ENCODE measurements at regions not wholly inside any gene's neighbourhood (a gene's known extent, or its start where the extent isn't known, plus 50 kb on each side); places are given as distances from the start of the nearest gene placed in this dataset.

- Mint-ChIP-seq H3K27me3 (no peaks in the 10 kb centered on the region), H3K27ac (no peak overlapping the region), H3K4me1 (ENCODE audit: low read depth) (no peaks in the 10 kb centered on the region), H3K4me3 (no peak overlapping the region), H3K9me3 (peaks cover 4% of the 10 kb centered on the region), H3K36me3 (ENCODE audit: low read depth) (no peaks in the 10 kb centered on the region)
- H3K9me3 ChIP-seq (ENCODE audit: control insufficient read depth in 1 of 2, insufficient read depth in 1 of 2, low read length in 2 of 2) = no peaks in the 10 kb centered on the region
- no peak overlapping the region for H3K27ac ChIP-seq (ENCODE audit: low read depth in 1 of 2, low read length in 2 of 2)
- no peaks in the 10 kb centered on the region for H3K36me3 ChIP-seq (ENCODE audit: insufficient read depth, low read length)
- H3K4me1 ChIP-seq (ENCODE audit: insufficient read depth, low read length) = no peaks in the 10 kb centered on the region
- no peak for ATAC-seq (ENCODE audit: poor library complexity)
- TF ChIP-seq CTCF (IDR thresholded peaks at IDR 0.05) = no peak
- DNase-seq = no peak
- no peak overlapping the region for H3K4me3 ChIP-seq (ENCODE audit: low read length)
- H3K27me3 ChIP-seq (ENCODE audit: control insufficient read depth in 1 of 2, insufficient read depth in 2 of 2, low read length in 2 of 2) = no peaks in the 10 kb centered on the region
- ChIA-PET POLR2A (no interaction called here), CTCF (no interaction called here)
- intact Hi-C loops (cut with DNase I, micrococcal nuclease) = no loop called here
Observed at GRCh38 chr7:81618396-81619014, 151.3 kb downstream of the HGF start.

- Mint-ChIP-seq H3K9me3 (peaks cover 2% of the 10 kb centered on the region), H3K4me3 (no peak overlapping the region), H3K4me1 (ENCODE audit: low read depth) (no peaks in the 10 kb centered on the region), H3K36me3 (ENCODE audit: low read depth) (no peaks in the 10 kb centered on the region), H3K27me3 (no peaks in the 10 kb centered on the region), H3K27ac (no peak overlapping the region)
- ATAC-seq (ENCODE audit: poor library complexity) (no peak), DNase-seq (no peak)
- Histone ChIP-seq H3K27ac (ENCODE audit: low read depth in 1 of 2, low read length in 2 of 2) (no peak overlapping the region), H3K36me3 (ENCODE audit: insufficient read depth, low read length) (no peaks in the 10 kb centered on the region), H3K4me3 (ENCODE audit: low read length) (no peak overlapping the region), H3K4me1 (ENCODE audit: insufficient read depth, low read length) (no peaks in the 10 kb centered on the region), H3K9me3 (ENCODE audit: control insufficient read depth in 1 of 2, insufficient read depth in 1 of 2, low read length in 2 of 2) (no peaks in the 10 kb centered on the region), H3K27me3 (ENCODE audit: control insufficient read depth in 1 of 2, insufficient read depth in 2 of 2, low read length in 2 of 2) (no peaks in the 10 kb centered on the region)
- CTCF ChIA-PET = no interaction called here
- intact Hi-C loops (cut with DNase I, micrococcal nuclease) = no loop called here
- POLR2A ChIA-PET = no interaction called here
- TF ChIP-seq CTCF (IDR thresholded peaks at IDR 0.05) = no peak
Observed at GRCh38 chr7:81616951-81617350, 152.9 kb downstream of the HGF start.

- no peaks in the 10 kb centered on the region for H3K36me3 ChIP-seq (ENCODE audit: insufficient read depth, low read length)
- peaks cover 2% of the 10 kb centered on the region for H3K9me3 Mint-ChIP-seq
- H3K27me3 Mint-ChIP-seq = no peaks in the 10 kb centered on the region
- H3K4me3 ChIP-seq (ENCODE audit: low read length) = no peak overlapping the region
- no peaks in the 10 kb centered on the region for H3K4me1 ChIP-seq (ENCODE audit: insufficient read depth, low read length)
- TF ChIP-seq CTCF (IDR thresholded peaks at IDR 0.05) = no peak
- intact Hi-C loops (cut with DNase I, micrococcal nuclease) = no loop called here
- H3K27ac ChIP-seq (ENCODE audit: low read depth in 1 of 2, low read length in 2 of 2) = no peak overlapping the region
- no peak overlapping the region for H3K27ac Mint-ChIP-seq
- ChIA-PET POLR2A (no interaction called here), CTCF (no interaction called here)
- no peak overlapping the region for H3K4me3 Mint-ChIP-seq
- no peak for DNase-seq
- H3K27me3 ChIP-seq (ENCODE audit: control insufficient read depth in 1 of 2, insufficient read depth in 2 of 2, low read length in 2 of 2) = no peaks in the 10 kb centered on the region
- H3K36me3 Mint-ChIP-seq (ENCODE audit: low read depth) = no peaks in the 10 kb centered on the region
- ATAC-seq (ENCODE audit: poor library complexity) = no peak
- H3K4me1 Mint-ChIP-seq (ENCODE audit: low read depth) = no peaks in the 10 kb centered on the region
- peaks cover 0 to 5% of the 10 kb centered on the region in 2 experiments for H3K9me3 ChIP-seq (ENCODE audit: control insufficient read depth in 1 of 2, insufficient read depth in 1 of 2, low read length in 2 of 2)
Observed at GRCh38 chr7:81611805-81612204, 158.0 kb downstream of the HGF start.
